C4-2B (cell line): ENCODE measurements at regions not wholly inside any gene's neighbourhood (a gene's known extent, or its start where the extent isn't known, plus 50 kb on each side); places are given as distances from the start of the nearest gene placed in this dataset.

Experiments
- CTCF ChIP-seq: fragments of 450-650 bp; conservative IDR thresholded peaks from 2 replicates; pipeline ENCODE4 v1.5.1; 2017; ENCODE audit warnings: mild to moderate bottlenecking
- ZFX ChIP-seq: fragments of 450-650 bp; IDR thresholded peaks from 2 replicates; pipeline ENCODE4 v1.6.1; 2017

- TF ChIP-seq CTCF (no peak), ZFX (no peak)
These were observed 88.5 kb upstream of the VCAM1 start for GRCh38 chr1:100631015-100631551.
